Middle frontal gyrus (tissue), 1 donor: ENCODE measurements at regions not wholly inside any gene's neighbourhood (a gene's known extent, or its start where the extent isn't known, plus 50 kb on each side); places are given as distances from the start of the nearest gene placed in this dataset.
A peak's percentile ranks its signal among the peaks of the same experiment; 100 is the strongest.

Experiments
- DNase-seq: peaks from one replicate; pipeline ENCODE4 v3.0.0-alpha.2; 2015; ENCODE audit warnings: low spot score; ENCODE audit errors: extremely low spot score

DNA sequence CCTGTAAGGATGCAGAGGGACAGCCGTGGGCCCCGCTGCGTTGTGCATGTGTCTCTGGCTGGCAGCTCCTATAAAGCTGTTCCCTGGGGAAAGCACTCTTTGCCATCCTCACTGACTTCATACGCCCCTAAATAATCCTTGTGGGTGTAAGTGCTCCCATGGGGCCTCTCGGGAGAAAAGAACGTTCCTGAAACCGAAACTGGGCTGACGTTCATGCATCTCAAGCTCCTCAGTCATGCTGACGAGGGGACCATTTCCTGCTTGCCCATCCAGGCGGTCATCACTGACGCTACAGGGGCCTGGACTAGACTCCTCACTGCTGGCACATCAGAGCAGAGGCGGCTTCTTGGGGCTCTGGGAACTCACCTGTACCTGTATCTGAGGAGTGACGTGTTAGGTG, 73.1 kb upstream of the USP24 start:
- DNase-seq: no peak

DNA sequence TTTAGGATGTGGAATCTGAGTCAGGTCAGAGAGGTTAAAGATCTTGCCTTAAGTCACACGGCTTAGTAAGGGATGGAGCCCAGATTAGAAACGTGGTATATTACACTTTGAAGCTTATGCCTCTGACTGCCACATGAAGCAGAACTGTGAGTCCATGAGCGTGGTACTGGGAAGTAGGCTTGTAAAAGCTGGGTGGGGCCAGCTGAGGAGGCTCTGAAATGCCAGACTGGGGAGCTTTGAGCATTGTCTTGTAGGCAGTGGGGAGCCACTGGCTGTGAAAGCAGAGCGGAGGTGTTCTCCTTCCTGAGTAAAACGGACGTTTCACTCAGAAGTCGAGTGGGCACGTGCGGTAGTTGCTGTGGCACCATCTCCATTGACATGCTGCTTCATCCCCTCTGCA, 72.6 kb upstream of the USP24 start:
- DNase-seq: no peak

DNA sequence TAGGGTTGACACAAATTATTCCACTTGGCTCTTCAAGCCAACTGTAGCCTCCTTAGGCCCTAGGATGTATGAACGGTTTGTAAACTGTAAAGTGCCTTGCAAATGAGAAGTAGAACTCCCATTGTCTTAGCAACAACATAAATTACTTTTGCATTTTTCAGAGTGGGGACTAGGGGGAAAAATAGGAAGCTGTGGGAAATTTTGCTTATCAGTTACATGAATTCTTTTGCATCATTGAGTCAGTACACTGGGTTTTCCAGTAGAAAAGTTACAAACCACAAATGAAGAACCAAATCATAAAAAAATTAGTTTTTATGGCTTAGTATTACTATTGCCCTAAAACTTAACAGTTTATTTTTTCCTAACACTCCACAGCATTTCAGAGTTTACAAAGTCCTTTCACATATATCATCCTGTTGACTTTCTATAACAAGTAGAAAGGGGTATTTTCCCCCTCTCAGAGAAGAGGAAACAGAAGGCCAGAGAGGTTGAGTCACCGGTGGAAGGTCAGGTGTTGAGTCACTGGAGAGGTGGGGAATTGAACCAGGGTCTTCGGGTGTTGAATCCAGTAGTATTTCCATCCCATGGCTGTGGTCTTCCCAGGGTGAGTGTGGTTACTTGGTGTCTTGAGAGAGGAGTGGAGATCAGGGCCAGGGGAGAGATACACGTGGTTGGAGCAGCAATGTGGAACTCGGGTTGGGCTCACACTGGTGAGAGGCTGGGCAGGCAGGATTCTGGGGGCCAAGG, 71.9 kb upstream of the USP24 start:
- DNase-seq: no peak

DNA sequence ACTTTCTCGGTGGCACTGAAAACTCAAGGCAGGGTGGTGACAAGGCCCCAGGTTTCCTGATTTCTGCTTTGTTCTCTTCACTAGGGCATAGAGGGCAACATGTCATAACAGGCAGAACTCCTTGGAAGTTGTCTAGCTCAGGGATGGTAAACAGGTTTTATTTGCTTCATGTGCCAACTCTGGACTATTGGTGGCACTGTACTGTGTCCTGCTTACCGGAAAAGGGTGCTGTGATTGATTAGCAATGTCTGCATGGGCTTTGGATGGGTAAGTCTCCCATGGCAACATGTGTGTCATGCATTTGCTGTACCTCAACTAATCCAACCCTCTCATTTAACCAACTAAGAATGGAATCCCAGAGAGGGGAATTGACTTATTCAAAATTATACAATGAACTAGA, 70.7 kb upstream of the USP24 start:
- no peak for DNase-seq

DNA sequence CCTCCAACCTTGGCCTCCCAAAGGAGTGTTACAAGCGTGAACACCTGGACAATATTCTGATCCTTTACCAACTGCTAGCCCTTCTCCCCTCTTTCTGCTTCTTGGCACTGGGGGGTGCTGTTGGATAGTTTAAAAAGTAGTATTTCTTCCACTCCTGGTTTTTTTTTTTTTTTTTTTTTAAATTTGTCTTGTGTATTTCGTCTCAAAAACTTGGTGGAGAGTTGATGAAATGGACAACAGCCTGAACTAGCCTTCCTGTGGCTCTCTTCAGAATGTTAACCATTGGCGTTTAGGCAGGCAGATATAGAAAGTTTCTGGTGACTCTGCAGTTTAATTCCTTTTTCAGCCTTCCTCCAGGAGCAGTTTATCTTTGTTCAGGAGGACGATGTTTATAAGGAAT, 69.7 kb upstream of the USP24 start:
- no peak for DNase-seq

DNA sequence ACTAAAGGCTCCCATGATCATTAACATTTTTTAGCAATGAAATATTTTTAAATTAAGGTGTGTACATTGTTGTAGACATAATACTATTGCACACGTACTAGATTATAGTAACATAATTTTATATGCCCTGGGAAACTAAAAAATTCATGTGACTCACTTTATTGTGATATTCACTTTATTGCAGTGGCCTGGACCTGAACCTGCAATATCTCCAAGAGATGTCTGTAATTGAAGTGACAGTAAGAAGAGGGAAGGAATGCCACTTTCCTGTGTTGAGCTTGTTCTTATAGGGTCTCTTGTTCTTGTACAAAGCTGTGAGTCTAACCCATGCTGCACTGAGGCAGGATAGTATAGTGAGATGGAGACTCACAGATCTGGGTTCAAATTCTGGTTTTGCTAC, 66.9 kb upstream of the USP24 start:
- DNase-seq: no peak

DNA sequence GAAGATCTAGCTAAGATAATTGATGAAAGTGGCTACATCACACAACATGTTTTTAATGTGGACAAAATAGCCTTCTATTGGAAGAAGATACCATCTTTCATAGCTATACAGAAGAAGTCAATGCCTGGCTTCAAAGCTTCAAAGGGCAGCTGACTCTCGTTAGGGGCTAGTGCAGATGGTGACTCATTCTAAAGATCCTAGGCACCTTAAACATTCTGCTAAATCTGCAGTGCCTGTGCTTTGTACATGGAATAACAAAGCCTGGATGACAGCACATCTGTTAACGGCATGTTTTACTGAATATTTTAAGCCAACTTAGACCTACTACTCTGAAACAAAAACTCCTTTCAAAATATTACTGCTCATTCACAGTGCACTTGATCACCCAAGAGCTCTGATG, 65.6 kb upstream of the USP24 start:
- no peak for DNase-seq

DNA sequence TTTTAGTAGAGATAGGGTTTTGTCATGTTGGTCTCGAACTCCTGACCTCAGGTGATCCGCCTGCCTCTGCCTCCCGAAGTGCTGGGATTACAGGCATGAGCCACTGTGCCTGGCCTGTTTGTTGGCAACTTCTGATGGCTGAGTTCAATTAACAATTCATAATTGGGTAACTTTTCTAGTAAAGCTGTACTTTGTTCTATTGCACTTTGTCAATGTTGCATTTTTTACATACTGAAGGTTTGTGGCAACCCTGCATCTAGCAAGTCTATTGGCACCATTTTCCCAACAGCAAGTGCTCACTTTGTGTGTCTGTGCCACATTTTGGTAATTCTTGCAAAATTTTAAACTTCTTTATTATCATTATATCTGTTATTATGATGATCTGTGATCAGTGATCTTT, 64.5 kb upstream of the USP24 start:
- no peak for DNase-seq

DNA sequence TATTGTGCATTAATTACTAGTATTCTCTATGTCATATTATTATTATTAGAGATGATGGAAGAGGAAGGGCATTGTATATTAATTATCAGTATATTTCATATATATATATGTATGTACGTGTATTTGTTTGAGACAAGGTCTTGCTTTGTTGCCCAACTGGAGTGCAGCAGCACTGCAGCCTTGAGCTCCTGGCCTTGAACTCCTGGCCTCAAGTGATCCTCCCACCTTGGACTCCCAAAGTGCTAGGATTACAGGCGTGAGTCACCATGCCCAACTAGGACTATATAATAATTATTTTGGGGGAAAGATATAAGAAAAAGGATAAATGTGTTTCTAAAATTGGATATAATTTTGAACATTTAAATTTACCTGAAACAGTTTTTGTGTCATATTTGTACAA, 63.2 kb upstream of the USP24 start:
- no peak for DNase-seq

DNA sequence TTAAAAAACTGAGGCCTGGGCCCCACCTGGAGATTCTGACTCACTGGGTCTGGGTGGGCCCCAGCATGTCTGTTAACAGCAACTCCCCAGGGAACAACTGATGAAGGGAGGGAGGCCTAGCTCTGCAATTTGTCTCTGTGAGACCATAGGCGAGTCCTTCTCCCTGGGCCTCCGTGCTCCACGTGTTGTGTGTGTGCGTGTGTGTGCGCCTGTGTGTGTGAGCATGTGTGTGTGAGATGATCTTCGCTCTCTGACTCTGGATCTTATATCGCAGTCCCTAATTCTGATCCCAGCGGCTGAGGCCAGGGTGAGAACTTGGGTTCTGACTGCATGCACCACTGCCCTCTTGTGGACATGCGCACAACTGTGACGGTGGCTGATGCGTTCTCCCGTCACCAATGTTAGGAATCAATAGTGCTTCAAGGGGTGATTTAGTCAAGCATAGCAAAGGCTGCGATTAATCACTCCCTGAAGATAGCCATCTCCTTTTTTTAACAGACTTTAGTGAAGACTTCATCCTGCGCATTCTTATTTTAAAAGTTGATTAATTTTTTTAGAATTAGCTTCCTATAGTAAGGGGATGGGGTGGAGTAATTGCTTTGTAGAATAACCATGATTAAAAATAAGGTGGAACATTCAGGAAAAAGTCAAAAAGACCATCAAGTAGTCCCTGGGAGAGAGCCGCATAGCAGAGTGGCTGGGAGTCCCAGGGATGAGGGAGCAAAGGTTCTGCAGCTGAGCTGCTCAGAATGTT, 62.4 kb upstream of the USP24 start:
- DNase-seq: peak; percentile 64

DNA sequence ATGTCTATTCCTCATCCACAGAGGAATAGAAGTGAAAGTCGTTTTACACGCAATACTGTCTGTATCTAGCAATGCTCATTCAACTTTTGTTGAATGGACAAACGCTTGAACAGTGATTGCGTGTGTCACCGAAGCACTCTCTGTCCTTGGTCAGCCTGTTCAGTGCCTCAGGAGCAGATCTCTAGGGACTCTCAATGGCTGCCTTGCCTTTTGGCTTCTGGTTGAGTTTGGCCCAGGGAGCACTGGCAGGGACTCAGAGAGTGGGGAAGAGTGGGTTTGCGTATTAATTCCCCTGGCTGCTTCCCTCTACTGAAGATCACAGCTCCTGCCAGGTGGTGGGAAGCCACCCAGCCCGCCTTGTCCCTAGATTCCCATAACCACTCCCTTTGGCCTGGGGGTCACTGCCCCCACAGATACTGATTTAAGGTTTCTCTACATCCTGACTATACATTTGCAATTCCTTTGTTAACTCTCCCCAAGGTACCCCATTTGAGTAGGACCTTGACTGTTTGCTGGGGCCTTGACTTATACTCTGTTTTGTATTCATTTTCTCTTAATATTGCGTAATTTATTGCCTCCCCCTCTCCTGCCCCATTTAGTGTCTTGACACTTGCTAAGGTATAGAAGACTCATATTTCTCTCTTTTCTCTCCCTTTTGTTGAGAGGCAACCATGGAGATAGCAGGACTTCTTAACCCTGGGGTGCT, 61.7 kb upstream of the USP24 start:
- DNase-seq: no peak

DNA sequence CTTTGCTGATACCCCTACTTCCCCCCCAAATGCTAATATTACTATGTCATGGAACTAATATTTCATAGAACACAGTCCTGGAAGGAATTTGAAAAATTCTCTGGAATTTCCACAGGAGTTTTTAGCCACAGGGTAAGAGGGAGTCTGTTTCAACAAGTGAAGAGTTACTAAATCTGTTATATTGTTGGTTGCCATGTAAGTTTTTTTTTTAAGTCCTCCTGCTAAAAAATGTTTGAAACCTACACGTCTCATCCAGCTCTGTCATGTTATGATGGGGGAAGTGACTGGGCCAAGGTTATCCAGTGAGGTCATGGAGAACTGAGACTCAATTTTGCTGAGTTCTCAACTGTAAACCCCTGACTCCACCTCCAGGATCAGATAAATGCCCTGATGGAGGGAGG, 60.8 kb upstream of the USP24 start:
- no peak for DNase-seq

DNA sequence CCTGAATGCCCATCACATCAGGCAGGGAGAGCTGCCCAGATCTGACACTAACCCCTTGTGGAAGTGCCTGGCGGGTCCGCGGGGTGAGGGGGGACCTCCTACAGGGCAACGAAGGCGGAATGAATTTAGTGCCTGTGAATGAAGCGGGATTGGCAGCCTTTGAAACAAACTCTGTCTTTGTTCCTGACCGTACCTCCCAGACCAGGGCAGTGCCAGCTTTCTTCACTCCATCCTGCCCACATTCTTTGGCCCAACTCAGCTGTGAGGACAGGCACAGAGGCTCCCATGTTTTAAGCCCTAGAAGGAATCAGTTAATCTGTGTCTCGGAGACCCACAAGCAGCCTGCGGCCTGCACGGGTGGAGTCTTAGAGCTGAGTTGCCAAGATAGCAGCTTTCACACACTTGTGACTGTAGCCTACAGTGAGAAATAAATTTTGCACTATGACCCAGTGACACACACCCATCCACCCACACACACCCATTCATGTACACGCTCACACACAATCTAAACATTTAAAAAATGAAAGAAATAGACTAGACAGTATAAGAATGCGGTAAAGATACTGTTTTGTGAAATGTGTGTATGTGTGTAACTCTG, 60.1 kb upstream of the USP24 start:
- DNase-seq: no peak

DNA sequence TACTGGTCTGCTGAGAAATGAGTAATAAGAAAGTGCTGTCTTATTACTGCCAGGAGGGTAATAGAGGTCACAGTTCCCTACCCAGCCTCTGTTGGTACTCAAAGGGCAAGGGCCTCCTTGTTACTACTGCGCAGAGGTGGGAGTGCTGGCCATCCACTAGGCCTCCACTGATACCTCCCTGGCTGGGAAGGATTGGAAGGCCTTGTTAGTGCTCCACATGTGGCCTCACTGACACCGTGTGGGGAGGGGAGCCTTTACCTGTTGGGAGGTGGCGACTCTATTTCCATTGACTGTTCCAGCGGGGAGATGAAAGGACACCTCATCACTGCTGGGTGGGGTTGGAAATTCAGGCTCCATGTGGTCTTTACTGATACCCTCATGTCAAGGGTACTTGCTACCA, 57.8 kb upstream of the USP24 start:
- no peak for DNase-seq
